Caco-2 (cell line): ENCODE measurements at regions not wholly inside any gene's neighbourhood (a gene's known extent, or its start where the extent isn't known, plus 50 kb on each side); places are given as distances from the start of the nearest gene placed in this dataset.

Experiments
- BruUV-seq: library from RNA; stranded (reverse); fragments of 400-500 nt; replicated peaks from 2 replicates; lab custom pipeline; 2021; lab: Mats Ljungman, UMichigan
- CTCF ChIA-PET: fragments of 300-600 bp; sonication (Branson Sonifier 250); formaldehyde crosslinking; loops from one replicate; lab custom pipeline; 2022; ENCODE audit warnings: antibody characterized with exemption; lab: Charles Lee
- POLR2A ChIA-PET: fragments of 300-600 bp; sonication (Branson Sonifier 250); formaldehyde crosslinking; loops from one replicate; lab custom pipeline; 2022; ENCODE audit warnings: antibody characterized with exemption; lab: Charles Lee
- DNase-seq, 2 experiments: peaks; one replicate each; pipeline versions ENCODE4 v3.0.0 to v3.0.0-alpha.2; 2020 to 2022
- H3K27me3 ChIP-seq: replicated peaks from 2 replicates; pipeline ENCODE4 v1.6.0; 2011; ENCODE audit warnings: low read length; ENCODE audit not compliant: control insufficient read depth, insufficient read depth
- H3K36me3 ChIP-seq: 2 replicates; pipeline ENCODE4 v1.5.1; 2011; ENCODE audit warnings: low read length; ENCODE audit not compliant: control insufficient read depth, insufficient read depth
- H3K4me1 ChIP-seq: fragments of 250-450 bp; sonication (Bioruptor Pico); 2 replicates; pipeline ENCODE4 v1.5.1; 2020; ENCODE audit warnings: mild to moderate bottlenecking
- H3K4me3 ChIP-seq: 2 replicates; pipeline ENCODE4 v1.5.1; 2011; ENCODE audit warnings: low read depth, mild to moderate bottlenecking, control low read depth, low read length
- H3K9me3 ChIP-seq: fragments of 250-450 bp; sonication (Bioruptor Pico); 2 replicates; pipeline ENCODE4 v1.5.1; 2020; ENCODE audit warnings: mild to moderate bottlenecking, moderate library complexity
- H3K27ac Mint-ChIP-seq: one replicate; pipeline ENCODE4 v1.8.0; 2022; ENCODE audit warnings: mixed read lengths; ENCODE audit not compliant: unreplicated experiment
- H3K27me3 Mint-ChIP-seq: one replicate; pipeline ENCODE4 v1.8.0; 2022; ENCODE audit warnings: mixed read lengths; ENCODE audit not compliant: insufficient read depth, unreplicated experiment
- H3K36me3 Mint-ChIP-seq: one replicate; pipeline ENCODE4 v1.8.0; 2022; ENCODE audit warnings: mild to moderate bottlenecking, mixed read lengths; ENCODE audit not compliant: insufficient read depth, unreplicated experiment
- H3K4me1 Mint-ChIP-seq: one replicate; pipeline ENCODE4 v1.8.0; 2022; ENCODE audit warnings: low read depth, mixed read lengths; ENCODE audit not compliant: unreplicated experiment
- H3K4me3 Mint-ChIP-seq: one replicate; pipeline ENCODE4 v1.8.0; 2022; ENCODE audit warnings: mild to moderate bottlenecking, moderate library complexity, mixed read lengths; ENCODE audit not compliant: unreplicated experiment
- H3K9me3 Mint-ChIP-seq: one replicate; pipeline ENCODE4 v1.8.0; 2022; ENCODE audit warnings: mixed read lengths; ENCODE audit not compliant: unreplicated experiment
- intact Hi-C: fragments of 100-400 bp; cut with micrococcal nuclease; formaldehyde crosslinking; loops from one replicate; pipeline ENCODE4 v1.10.0; 2022; ENCODE audit not compliant: unreplicated experiment
- TF ChIP-seq, protein P1 (sequence below), 2 experiments: fragments of 200-600 bp in 1 of 2; IDR thresholded peaks; 1 replicate in 1 of 2; 2 replicates in 1 of 2; pipeline versions ENCODE4 v1.5.1 to v1.8.0; 2011 to 2022; ENCODE audit warnings: antibody characterized with exemption in 1 of 2, control low read depth in 1 of 2, inconsistent platforms in 1 of 2, low read depth in 1 of 2, low read length in 1 of 2, mild to moderate bottlenecking in 1 of 2, moderate library complexity in 1 of 2; ENCODE audit not compliant: insufficient read depth in 1 of 2, severe bottlenecking in 1 of 2, unreplicated experiment in 1 of 2

DNA sequence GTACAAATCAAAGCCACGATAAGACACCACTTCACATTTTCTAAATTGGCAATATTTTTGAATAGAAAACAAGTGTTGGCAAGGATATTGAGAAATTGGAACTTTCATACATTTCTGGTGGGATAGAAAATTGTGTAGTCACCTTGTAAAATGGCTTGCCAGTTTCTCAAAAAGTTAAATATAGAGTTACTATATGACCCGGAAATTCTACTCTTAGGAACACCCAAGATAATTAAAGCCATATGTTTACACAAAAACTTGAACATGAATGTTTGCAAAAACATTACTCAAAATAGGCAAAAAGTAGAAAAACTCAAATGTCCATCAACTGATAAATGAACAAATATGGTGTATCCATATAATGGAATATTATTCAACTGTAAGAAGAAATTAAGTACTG, 552.5 kb downstream of the TBC1D4 start:
- POLR2A ChIA-PET, result no interaction called here
- Mint-ChIP-seq H3K27me3 (peaks cover 4% of the 10 kb centered on the region), H3K27ac (no peak overlapping the region), H3K9me3 (no peaks in the 10 kb centered on the region), H3K36me3 (no peaks in the 10 kb centered on the region), H3K4me1 (no peaks in the 10 kb centered on the region), H3K4me3 (no peak overlapping the region)
- intact Hi-C loops, result no loop called here
- Histone ChIP-seq H3K9me3 (no peaks in the 10 kb centered on the region), H3K36me3 (no peaks in the 10 kb centered on the region), H3K4me1 (no peaks in the 10 kb centered on the region), H3K27me3 (no peaks in the 10 kb centered on the region), H3K4me3 (no peak overlapping the region)
- CTCF ChIA-PET, result no interaction called here
- DNase-seq, result no peak
- BruUV-seq, result no TSS peak
- TF ChIP-seq, protein P1, sequence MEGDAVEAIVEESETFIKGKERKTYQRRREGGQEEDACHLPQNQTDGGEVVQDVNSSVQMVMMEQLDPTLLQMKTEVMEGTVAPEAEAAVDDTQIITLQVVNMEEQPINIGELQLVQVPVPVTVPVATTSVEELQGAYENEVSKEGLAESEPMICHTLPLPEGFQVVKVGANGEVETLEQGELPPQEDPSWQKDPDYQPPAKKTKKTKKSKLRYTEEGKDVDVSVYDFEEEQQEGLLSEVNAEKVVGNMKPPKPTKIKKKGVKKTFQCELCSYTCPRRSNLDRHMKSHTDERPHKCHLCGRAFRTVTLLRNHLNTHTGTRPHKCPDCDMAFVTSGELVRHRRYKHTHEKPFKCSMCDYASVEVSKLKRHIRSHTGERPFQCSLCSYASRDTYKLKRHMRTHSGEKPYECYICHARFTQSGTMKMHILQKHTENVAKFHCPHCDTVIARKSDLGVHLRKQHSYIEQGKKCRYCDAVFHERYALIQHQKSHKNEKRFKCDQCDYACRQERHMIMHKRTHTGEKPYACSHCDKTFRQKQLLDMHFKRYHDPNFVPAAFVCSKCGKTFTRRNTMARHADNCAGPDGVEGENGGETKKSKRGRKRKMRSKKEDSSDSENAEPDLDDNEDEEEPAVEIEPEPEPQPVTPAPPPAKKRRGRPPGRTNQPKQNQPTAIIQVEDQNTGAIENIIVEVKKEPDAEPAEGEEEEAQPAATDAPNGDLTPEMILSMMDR (IDR thresholded peaks at IDR 0.05; ENCODE audit: insufficient read depth in 1 of 2, low read depth in 1 of 2, low read length in 1 of 2, severe bottlenecking in 1 of 2, unreplicated experiment in 1 of 2), result no peak

DNA sequence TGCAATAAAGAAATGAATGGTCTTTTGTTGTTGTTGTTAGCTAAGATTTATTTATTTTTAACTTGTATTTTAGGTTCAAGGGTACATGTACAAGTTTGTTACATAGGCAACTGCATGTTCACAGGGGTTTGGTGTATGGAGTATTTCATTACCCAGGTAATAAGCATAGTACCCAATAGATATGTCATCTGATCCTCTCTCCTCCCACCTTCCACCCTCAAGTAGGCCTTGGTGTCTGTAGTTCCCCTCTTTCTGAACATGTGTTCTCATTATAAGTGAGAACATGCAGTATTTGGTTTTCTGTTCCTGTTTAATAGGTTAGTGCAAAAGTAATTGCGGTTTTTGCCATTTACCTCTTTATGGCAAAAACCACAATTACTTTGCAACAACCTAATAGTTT, 554.1 kb downstream of the TBC1D4 start:
- Histone ChIP-seq H3K9me3 (no peaks in the 10 kb centered on the region), H3K4me1 (no peaks in the 10 kb centered on the region), H3K36me3 (no peaks in the 10 kb centered on the region; the same call in 1 of the 2 replicates), H3K27me3 (no peaks in the 10 kb centered on the region), H3K4me3 (no peak overlapping the region)
- TF ChIP-seq, protein P1 (IDR thresholded peaks at IDR 0.05; ENCODE audit: insufficient read depth in 1 of 2, low read depth in 1 of 2, low read length in 1 of 2, severe bottlenecking in 1 of 2, unreplicated experiment in 1 of 2), result no peak
- BruUV-seq, result no TSS peak
- Mint-ChIP-seq H3K4me1 (no peaks in the 10 kb centered on the region), H3K4me3 (no peak overlapping the region), H3K9me3 (no peaks in the 10 kb centered on the region), H3K27ac (no peak overlapping the region), H3K27me3 (no peaks in the 10 kb centered on the region), H3K36me3 (no peaks in the 10 kb centered on the region)
- intact Hi-C loops, result no loop called here
- DNase-seq, result no peak
- CTCF ChIA-PET, result no interaction called here
- POLR2A ChIA-PET, result no interaction called here

DNA sequence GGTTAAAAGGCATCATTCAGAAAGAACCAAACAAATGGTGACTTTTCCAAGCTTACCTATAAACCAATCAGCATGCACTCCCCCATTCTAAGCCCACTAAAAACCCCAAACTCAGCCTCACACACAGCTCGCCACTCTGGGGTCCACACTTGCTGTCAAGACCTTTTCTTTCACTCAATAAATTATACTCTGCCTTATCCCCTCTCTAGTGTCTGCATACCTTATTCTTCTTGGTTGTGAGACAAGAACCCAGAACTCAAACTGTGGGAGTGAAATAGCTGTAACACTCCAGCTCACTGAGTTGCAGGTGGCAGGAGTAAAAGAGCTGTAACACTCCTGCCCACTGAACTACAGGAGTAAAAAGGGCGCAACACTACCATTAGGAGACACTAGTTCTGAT, 559.0 kb downstream of the TBC1D4 start:
- POLR2A ChIA-PET, result no interaction called here
- no peak overlapping the region for H3K27ac Mint-ChIP-seq
- no peaks in the 10 kb centered on the region for H3K9me3 Mint-ChIP-seq
- no peak overlapping the region for H3K4me3 ChIP-seq
- H3K36me3 ChIP-seq, result no peaks in the 10 kb centered on the region; the same call in 1 of the 2 replicates
- H3K36me3 Mint-ChIP-seq, result no peaks in the 10 kb centered on the region
- no peaks in the 10 kb centered on the region for H3K27me3 Mint-ChIP-seq
- CTCF ChIA-PET, result no interaction called here
- intact Hi-C loops, result no loop called here
- no peaks in the 10 kb centered on the region for H3K4me1 ChIP-seq
- BruUV-seq, result no TSS peak
- DNase-seq, result no peak
- no peaks in the 10 kb centered on the region for H3K27me3 ChIP-seq
- no peaks in the 10 kb centered on the region for H3K4me1 Mint-ChIP-seq
- TF ChIP-seq, protein P1 (IDR thresholded peaks at IDR 0.05; ENCODE audit: insufficient read depth in 1 of 2, low read depth in 1 of 2, low read length in 1 of 2, severe bottlenecking in 1 of 2, unreplicated experiment in 1 of 2), result no peak
- no peak overlapping the region for H3K4me3 Mint-ChIP-seq
- H3K9me3 ChIP-seq, result no peaks in the 10 kb centered on the region
